ENCODE measurements at regions not wholly inside any gene's neighbourhood (a gene's known extent, or its start where the extent isn't known, plus 50 kb on each side); places are given as distances from the start of the nearest gene placed in this dataset.

DNA sequence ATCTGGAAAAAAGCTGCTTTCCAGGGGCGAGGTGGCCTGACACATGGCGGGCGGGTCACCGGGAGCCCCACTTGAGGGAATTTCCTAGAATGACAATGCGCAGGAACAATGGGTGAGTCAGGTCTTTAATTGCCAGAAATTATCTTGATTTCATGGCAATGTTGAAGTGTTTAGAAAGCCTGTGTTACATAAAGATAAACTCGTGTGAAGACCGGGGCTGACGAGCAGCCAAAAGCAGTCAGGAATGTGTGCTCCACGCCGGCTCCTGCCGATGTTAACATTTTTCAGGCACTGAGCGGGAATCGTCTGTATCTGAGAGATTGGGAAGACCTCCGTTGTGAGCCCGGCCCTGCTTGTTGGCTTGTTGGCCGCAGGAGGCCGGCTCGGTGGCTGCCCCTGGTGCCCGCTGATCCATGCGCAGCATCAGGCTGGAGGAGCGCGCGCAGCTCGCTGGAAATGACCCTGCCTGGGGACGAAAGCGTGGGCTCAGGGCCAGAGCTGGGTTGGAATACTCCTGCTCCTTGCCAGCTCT, 353.1 kb downstream of the FOXL1 start:
- TF ChIP-seq, protein P1, sequence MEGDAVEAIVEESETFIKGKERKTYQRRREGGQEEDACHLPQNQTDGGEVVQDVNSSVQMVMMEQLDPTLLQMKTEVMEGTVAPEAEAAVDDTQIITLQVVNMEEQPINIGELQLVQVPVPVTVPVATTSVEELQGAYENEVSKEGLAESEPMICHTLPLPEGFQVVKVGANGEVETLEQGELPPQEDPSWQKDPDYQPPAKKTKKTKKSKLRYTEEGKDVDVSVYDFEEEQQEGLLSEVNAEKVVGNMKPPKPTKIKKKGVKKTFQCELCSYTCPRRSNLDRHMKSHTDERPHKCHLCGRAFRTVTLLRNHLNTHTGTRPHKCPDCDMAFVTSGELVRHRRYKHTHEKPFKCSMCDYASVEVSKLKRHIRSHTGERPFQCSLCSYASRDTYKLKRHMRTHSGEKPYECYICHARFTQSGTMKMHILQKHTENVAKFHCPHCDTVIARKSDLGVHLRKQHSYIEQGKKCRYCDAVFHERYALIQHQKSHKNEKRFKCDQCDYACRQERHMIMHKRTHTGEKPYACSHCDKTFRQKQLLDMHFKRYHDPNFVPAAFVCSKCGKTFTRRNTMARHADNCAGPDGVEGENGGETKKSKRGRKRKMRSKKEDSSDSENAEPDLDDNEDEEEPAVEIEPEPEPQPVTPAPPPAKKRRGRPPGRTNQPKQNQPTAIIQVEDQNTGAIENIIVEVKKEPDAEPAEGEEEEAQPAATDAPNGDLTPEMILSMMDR (IDR thresholded peaks at IDR 0.05; ENCODE audit: insufficient read depth, low read depth, low read length): no peak
- TF ChIP-seq EZH2 (IDR thresholded peaks at IDR 0.05; ENCODE audit: insufficient read depth, low read length): no peak

All from astrocyte (in vitro differentiated cells and primary cell).